OCI-LY1 (cell line): ENCODE measurements at regions not wholly inside any gene's neighbourhood (a gene's known extent, or its start where the extent isn't known, plus 50 kb on each side); places are given as distances from the start of the nearest gene placed in this dataset.

Source experiments
- H2AFZ ChIP-seq: fragments of 200-600 bp; sonication (generic), shearing (Covaris generic); 2 replicates; pipeline ENCODE4 v1.6.0; 2014; ENCODE audit warnings: antibody characterized with exemption, mild to moderate bottlenecking, low read length
- H3F3A ChIP-seq: fragments of 200-600 bp; sonication (generic), shearing (Covaris generic); 2 replicates; pipeline ENCODE4 v1.6.0; 2014; ENCODE audit warnings: mild to moderate bottlenecking, antibody characterized with exemption, low read length, moderate library complexity; ENCODE audit not compliant: insufficient read depth
- H3K27ac ChIP-seq: fragments of 200-600 bp; sonication (generic); 2 replicates; pipeline ENCODE4 v1.5.1; 2014; ENCODE audit warnings: low read length, mixed run types, mild to moderate bottlenecking, low read depth; ENCODE audit not compliant: poor library complexity, severe bottlenecking
- H3K27me3 ChIP-seq: fragments of 200-600 bp; sonication (generic); 2 replicates; pipeline ENCODE4 v1.6.0; 2014; ENCODE audit warnings: antibody characterized with exemption, mild to moderate bottlenecking, low read length, moderate library complexity; ENCODE audit not compliant: insufficient read depth
- H3K36me3 ChIP-seq: fragments of 200-600 bp; sonication (generic); 2 replicates; pipeline ENCODE4 v1.6.1; 2014; ENCODE audit warnings: mild to moderate bottlenecking, antibody characterized with exemption, low read length, moderate library complexity, mixed read lengths; ENCODE audit not compliant: insufficient read depth
- H3K4me1 ChIP-seq: fragments of 200-600 bp; sonication (generic); 2 replicates; pipeline ENCODE4 v1.5.1; 2014; ENCODE audit warnings: mild to moderate bottlenecking, low read length, moderate library complexity; ENCODE audit not compliant: insufficient read depth, severe bottlenecking
- H3K4me2 ChIP-seq: fragments of 200-600 bp; sonication (generic), shearing (Covaris generic); 2 replicates; pipeline ENCODE4 v1.6.1; 2014; ENCODE audit warnings: low read length
- H3K4me3 ChIP-seq: fragments of 200-600 bp; sonication (generic); 2 replicates; pipeline ENCODE4 v1.5.1; 2014; ENCODE audit warnings: low read length, low read depth, mild to moderate bottlenecking, mixed read lengths; ENCODE audit not compliant: poor library complexity, severe bottlenecking
- H3K79me2 ChIP-seq: fragments of 200-600 bp; shearing (Covaris generic); 2 replicates; pipeline ENCODE4 v1.6.1; 2016; ENCODE audit warnings: mixed run types, low read length, mixed read lengths; ENCODE audit not compliant: insufficient read depth
- H3K9ac ChIP-seq: fragments of 200-600 bp; sonication (generic), shearing (Covaris generic); 2 replicates; pipeline ENCODE4 v1.6.1; 2014; ENCODE audit warnings: mild to moderate bottlenecking, low read length, mixed read lengths
- H3K9me2 ChIP-seq: fragments of 200-600 bp; sonication (generic), shearing (Covaris generic); 2 replicates; pipeline ENCODE4 v1.6.1; 2014; ENCODE audit warnings: low read depth, mild to moderate bottlenecking, low read length, mixed read lengths
- H3K9me3 ChIP-seq: fragments of 200-600 bp; shearing (Covaris generic); 2 replicates; pipeline ENCODE4 v1.6.1; 2014; ENCODE audit warnings: low read length, mixed read lengths
- H4K20me1 ChIP-seq: fragments of 200-600 bp; sonication (generic), shearing (Covaris generic); 2 replicates; pipeline ENCODE4 v1.6.0; 2016; ENCODE audit warnings: mild to moderate bottlenecking, low read length; ENCODE audit not compliant: insufficient read depth
- EZH2 ChIP-seq: fragments of 200-600 bp; sonication (generic), shearing (Covaris generic); IDR thresholded peaks from 2 replicates; pipeline ENCODE4 v1.8.0; 2017; ENCODE audit warnings: borderline replicate concordance, mixed run types, mild to moderate bottlenecking, antibody characterized with exemption, low read length, moderate library complexity, mixed read lengths
- TF ChIP-seq, protein P1 (sequence below): fragments of 200-600 bp; sonication (generic), shearing (Covaris generic); IDR thresholded peaks from 2 replicates; pipeline ENCODE4 v1.5.1; 2017; ENCODE audit warnings: mild to moderate bottlenecking, antibody characterized with exemption, low read length, moderate library complexity, mixed read lengths

- Histone ChIP-seq H3K27ac (no peak overlapping the region), H4K20me1 (no peaks in the 10 kb centered on the region), H3K79me2 (no peaks in the 10 kb centered on the region), H3K27me3 (peaks cover 3% of the 10 kb centered on the region; the same call in 1 of the 2 replicates), H3K9ac (no peak overlapping the region), H3K4me1 (no peaks in the 10 kb centered on the region), H3F3A (no peaks in the 10 kb centered on the region), H3K4me3 (no peak overlapping the region), H3K4me2 (no peak overlapping the region), H2AFZ (no peak overlapping the region), H3K36me3 (no peaks in the 10 kb centered on the region), H3K9me3 (no peaks in the 10 kb centered on the region), H3K9me2 (no peaks in the 10 kb centered on the region)
- TF ChIP-seq, protein P1, sequence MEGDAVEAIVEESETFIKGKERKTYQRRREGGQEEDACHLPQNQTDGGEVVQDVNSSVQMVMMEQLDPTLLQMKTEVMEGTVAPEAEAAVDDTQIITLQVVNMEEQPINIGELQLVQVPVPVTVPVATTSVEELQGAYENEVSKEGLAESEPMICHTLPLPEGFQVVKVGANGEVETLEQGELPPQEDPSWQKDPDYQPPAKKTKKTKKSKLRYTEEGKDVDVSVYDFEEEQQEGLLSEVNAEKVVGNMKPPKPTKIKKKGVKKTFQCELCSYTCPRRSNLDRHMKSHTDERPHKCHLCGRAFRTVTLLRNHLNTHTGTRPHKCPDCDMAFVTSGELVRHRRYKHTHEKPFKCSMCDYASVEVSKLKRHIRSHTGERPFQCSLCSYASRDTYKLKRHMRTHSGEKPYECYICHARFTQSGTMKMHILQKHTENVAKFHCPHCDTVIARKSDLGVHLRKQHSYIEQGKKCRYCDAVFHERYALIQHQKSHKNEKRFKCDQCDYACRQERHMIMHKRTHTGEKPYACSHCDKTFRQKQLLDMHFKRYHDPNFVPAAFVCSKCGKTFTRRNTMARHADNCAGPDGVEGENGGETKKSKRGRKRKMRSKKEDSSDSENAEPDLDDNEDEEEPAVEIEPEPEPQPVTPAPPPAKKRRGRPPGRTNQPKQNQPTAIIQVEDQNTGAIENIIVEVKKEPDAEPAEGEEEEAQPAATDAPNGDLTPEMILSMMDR = no peak
- no peak for TF ChIP-seq EZH2
Observed at GRCh38 chr21:36608041-36608896, 90.6 kb upstream of the SIM2 start.

GRCh38 chr21:36608897-36609225, 90.1 kb upstream of the SIM2 start:
- Histone ChIP-seq H3K4me1 (no peaks in the 10 kb centered on the region), H3K4me2 (no peak overlapping the region), H3K27ac (no peak overlapping the region), H3F3A (no peaks in the 10 kb centered on the region), H3K36me3 (no peaks in the 10 kb centered on the region), H3K4me3 (no peak overlapping the region), H3K79me2 (no peaks in the 10 kb centered on the region), H3K9ac (no peak overlapping the region), H3K9me2 (no peaks in the 10 kb centered on the region), H4K20me1 (no peaks in the 10 kb centered on the region), H2AFZ (no peak overlapping the region), H3K27me3 (peaks cover 3% of the 10 kb centered on the region; the same call in 1 of the 2 replicates), H3K9me3 (no peaks in the 10 kb centered on the region)
- TF ChIP-seq, protein P1 = no peak
- no peak for TF ChIP-seq EZH2

DNA sequence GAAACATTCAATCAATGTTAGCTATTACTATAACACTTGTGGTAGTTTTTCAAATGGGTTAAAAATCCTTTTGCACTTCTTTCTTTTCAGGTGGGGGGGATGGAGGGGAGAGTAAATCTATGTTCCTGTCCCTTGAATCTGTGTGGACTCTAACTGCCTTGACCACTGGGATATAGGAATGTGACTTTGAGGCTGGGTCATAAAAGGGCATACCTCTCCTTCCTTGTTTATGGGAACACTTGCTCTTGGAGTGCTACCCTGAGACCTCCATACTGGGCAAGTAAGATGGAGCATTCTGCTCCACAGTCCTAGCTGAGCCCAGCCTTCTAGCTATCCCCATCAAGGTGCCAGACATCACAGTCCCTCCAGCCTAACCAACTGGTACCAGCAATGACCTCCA, 89.3 kb upstream of the SIM2 start:
- TF ChIP-seq EZH2 = no peak
- TF ChIP-seq, protein P1 = no peak
- no peaks in the 10 kb centered on the region for H3K9me2 ChIP-seq
- no peak overlapping the region for H2AFZ ChIP-seq
- H3K4me2 ChIP-seq = no peak overlapping the region
- H3F3A ChIP-seq = no peaks in the 10 kb centered on the region
- H3K79me2 ChIP-seq = no peaks in the 10 kb centered on the region
- H3K4me1 ChIP-seq = no peaks in the 10 kb centered on the region
- H3K36me3 ChIP-seq = no peaks in the 10 kb centered on the region
- H3K27ac ChIP-seq = no peak overlapping the region
- H3K4me3 ChIP-seq = no peak overlapping the region
- H3K9me3 ChIP-seq = no peaks in the 10 kb centered on the region
- H3K27me3 ChIP-seq = peaks cover 3% of the 10 kb centered on the region; the same call in 1 of the 2 replicates
- H3K9ac ChIP-seq = no peak overlapping the region
- no peaks in the 10 kb centered on the region for H4K20me1 ChIP-seq
